Neural cell (in vitro differentiated cells): ENCODE measurements at regions not wholly inside any gene's neighbourhood (a gene's known extent, or its start where the extent isn't known, plus 50 kb on each side); places are given as distances from the start of the nearest gene placed in this dataset.

Experiments
- CTCF ChIP-seq: fragments of 450-650 bp; IDR thresholded peaks from 2 replicates; pipeline ENCODE4 v1.5.1; 2014; ENCODE audit warnings: antibody characterized with exemption, mild to moderate bottlenecking, moderate library complexity; ENCODE audit not compliant: poor library complexity, severe bottlenecking
- EZH2 ChIP-seq: fragments of 200-600, 300-800 bp; shearing (Covaris generic), sonication (generic); IDR thresholded peaks from 2 replicates; pipeline ENCODE4 v1.6.1; 2014; ENCODE audit warnings: antibody characterized with exemption, low read length, borderline replicate concordance, mild to moderate bottlenecking; ENCODE audit not compliant: insufficient read depth, poor library complexity, severe bottlenecking
- POLR2AphosphoS5 ChIP-seq: IDR thresholded peaks from 2 replicates; pipeline ENCODE4 v1.6.1; 2012

DNA sequence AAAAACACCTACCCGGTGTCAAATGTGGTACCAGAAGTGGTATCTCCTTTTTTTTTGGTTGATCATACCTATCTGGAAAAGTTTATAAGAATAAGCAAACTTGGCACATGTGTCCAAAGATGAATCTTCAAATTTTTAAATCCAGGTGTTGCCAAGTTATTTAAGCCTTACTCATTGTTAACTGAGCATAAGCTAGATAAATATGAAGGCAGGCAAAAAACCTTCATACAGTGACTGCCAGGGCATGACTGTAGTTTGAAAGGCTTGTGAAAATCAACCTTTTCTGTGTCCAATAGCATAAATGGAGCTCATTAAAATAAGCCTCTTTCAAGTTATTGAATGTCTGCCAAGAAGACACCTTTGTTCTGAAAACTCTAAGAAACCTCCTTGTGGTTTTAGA is 699.2 kb downstream of the DOK5 start:
- TF ChIP-seq CTCF (no peak), EZH2 (no peak), POLR2AphosphoS5 (no peak)
